NOMO-1 treated with DMSO at 0.1 percent for 48 hours (cell line): ENCODE measurements at regions not wholly inside any gene's neighbourhood (a gene's known extent, or its start where the extent isn't known, plus 50 kb on each side); places are given as distances from the start of the nearest gene placed in this dataset.

Experiments
- DNase-seq: peaks from one replicate; lab custom pipeline; 2025; ENCODE audit not compliant: unreplicated experiment; lab: John Stamatoyannopoulos, UW

- DNase-seq = no peak
Measured at GRCh38 chr15:35320158-35320780, 225.7 kb downstream of the DPH6 start.

DNA sequence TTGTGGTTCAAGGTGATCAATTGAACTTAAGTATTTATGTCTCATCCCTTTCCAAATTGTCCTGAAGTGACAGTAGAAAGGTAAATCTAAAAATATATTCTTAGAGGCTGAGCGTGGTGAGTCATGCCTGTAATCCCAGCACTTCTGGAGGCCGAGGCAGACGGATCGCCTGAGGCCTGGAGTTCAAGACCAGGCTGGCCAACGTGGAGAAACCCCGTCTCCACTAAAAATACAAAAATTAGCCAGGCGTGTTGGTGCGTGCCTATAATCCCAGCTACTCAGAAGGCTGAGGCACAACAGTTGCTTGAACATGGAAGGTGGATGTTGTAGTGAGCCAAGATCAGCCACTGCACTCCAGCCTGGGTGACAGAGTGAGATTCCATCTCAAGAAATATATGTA is 226.6 kb downstream of the DPH6 start:
- DNase-seq = no peak

DNA sequence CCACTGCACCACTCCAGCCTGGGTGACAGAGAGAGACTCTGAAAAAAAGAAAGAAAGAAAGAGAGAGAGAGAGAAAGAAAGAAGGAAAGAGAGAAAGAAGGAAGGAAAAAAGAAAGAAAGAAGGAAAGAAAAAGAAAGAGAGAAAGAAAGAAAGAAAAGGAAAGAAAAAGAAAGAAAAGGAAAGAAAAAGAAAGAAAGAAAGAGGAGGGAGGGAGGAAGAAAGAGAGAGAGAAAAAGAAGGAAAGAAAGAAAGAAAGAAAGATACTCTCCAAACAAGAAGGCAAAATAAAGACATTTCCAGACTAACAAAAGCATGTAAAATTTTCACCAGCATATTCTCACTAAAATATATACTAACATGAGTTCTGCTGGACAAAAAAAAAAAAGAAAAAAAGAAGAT is 228.7 kb downstream of the DPH6 start:
- no peak for DNase-seq

GRCh38 chr15:35312344-35312743 is 227.2 kb upstream of the NANOGP8 start:
- DNase-seq = no peak

- DNase-seq = no peak
Measured at GRCh38 chr15:35311615-35312014, 226.5 kb upstream of the NANOGP8 start.

DNA sequence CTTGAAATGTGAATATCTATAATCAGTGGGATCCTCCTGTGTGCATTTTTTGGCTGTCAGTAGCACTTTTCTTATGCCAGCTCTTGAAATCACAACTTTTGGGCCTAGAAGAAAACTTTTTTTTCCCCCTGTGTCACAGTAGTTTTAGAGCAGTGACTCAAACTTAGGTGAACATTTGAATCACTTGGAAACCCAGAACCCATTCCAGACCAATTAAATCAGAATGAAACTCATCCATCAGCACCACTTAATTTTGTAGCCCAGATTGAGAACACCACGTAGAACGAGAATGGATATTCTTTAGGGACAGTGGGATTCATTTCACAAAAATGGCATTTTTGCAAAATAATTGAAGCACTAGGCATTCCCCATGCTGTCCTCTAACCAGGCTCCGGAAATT is 224.8 kb upstream of the NANOGP8 start:
- no peak for DNase-seq

DNA sequence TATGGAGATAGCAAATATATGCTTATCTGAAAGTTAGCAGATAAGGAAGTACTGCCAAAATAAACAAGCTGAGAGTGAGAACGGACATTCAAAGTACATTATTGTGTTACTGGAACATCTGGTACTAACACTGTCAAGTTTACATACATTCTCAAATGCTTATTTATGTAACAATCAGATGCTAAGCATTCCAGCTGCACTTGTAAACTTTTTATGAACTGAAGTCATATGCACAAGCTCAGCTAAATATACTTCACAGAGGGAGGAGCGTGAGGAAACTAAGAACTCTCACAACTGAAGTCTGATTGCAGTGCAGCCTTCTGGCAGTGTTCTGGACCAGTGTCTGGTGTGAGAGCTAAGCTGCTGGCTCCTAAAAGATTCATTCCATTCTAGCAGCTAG is 223.7 kb upstream of the NANOGP8 start:
- no peak for DNase-seq

DNA sequence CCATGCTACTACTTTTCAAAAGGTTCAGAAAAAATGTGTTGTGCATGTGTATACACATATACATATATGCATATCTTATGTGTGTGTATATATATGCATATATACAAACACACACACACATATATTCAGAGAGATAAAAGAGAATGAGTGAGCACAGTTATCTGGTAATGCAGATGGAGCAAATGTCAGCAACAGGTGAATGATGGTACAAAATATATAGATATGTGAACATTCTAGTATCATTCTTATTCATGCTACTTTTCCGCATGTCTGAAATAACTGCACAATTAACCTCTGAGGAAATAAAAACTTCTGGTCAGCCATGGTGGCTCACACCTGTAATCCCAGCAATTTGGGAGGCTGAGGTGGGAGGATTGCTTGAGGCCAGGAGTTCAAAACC is 222.6 kb upstream of the NANOGP8 start:
- DNase-seq = no peak

GRCh38 chr15:35307026-35307425 is 221.9 kb upstream of the NANOGP8 start:
- DNase-seq = no peak

- DNase-seq = no peak
Measured at GRCh38 chr15:35306361-35306981, 221.4 kb upstream of the NANOGP8 start.

DNA sequence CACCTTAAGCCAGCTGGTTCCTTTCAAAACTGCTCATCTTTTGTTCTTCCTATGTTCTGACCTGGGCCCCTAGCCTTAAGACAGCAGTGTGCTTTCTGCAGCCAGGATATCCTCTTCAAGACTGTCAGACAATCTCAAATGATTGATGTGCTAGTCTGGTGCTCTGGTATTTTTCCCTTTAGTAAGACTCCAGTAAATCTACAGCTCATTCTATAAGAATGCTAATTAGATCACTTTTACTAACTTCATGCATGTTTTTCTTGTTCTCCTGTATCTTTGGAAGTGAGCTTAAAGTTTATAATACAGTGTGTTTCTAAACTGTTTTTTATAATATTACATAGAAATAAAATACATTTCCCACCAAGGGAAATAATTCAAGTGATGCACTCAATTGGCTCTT is 220.9 kb upstream of the NANOGP8 start:
- DNase-seq = no peak

GRCh38 chr15:35305031-35305550 is 220.0 kb upstream of the NANOGP8 start:
- DNase-seq = no peak

DNA sequence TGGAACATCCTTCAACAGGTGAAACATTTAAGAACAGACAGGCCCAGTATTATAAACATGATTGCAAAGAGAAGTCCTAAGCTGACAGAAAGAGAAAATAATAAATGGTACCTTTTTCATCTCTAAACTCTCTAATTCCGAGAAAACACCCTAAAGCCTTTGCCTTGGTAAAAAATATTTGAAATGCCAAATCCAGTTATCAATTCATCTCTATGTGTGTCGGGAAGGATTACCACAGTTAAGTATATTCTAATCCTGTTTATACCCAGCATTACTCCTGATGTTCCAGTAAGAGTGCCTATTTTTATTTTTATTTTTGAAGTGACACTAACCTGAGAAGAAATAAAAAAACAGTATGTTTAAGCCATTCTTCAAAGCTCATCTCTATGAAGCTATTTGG is 219.3 kb upstream of the NANOGP8 start:
- no peak for DNase-seq

DNA sequence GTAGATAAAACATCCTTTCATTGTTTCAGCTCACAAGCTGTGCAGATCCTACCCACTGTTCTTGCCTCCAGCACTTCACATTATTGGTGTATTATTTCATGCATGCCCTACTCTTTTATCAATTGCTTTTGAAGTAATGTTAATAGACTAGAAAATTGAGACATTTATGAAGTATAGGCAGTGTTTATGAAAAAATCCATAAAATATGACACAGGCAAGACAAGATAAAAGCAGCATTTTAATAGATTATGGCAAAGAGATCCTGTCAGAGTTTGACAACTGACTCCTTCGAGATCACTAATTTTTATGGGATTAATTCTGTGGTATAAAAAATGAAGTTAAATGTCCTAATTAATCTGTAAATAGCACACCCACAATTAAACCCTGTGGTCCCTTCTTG is 217.2 kb upstream of the NANOGP8 start:
- no peak for DNase-seq

DNA sequence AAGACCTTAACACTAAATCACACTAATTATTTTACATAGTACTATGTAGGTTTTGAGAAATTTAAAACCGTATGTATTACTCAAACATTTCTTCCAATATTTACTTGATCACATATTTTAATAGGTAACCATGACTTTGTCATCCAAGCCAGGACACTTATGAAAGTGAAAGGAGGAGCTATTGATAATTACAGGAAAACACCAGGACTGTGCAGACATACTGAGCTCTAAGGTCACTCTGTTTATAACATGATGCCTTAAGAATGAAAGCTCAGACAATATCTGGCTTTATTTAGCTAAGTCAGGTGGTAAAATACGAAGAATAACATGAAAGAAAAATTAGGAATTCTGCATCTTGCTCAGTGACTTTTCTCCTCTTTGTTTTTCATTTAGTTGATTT is 216.0 kb upstream of the NANOGP8 start:
- no peak for DNase-seq

- no peak for DNase-seq
Measured at GRCh38 chr15:35299059-35299735, 214.1 kb upstream of the NANOGP8 start.

- DNase-seq = no peak
Measured at GRCh38 chr15:35298509-35298908, 213.4 kb upstream of the NANOGP8 start.

- DNase-seq = peak; percentile 75
Measured at GRCh38 chr15:35293353-35294130, 208.4 kb upstream of the NANOGP8 start.

GRCh38 chr15:35290301-35290721 is 205.2 kb upstream of the NANOGP8 start:
- no peak for DNase-seq

DNA sequence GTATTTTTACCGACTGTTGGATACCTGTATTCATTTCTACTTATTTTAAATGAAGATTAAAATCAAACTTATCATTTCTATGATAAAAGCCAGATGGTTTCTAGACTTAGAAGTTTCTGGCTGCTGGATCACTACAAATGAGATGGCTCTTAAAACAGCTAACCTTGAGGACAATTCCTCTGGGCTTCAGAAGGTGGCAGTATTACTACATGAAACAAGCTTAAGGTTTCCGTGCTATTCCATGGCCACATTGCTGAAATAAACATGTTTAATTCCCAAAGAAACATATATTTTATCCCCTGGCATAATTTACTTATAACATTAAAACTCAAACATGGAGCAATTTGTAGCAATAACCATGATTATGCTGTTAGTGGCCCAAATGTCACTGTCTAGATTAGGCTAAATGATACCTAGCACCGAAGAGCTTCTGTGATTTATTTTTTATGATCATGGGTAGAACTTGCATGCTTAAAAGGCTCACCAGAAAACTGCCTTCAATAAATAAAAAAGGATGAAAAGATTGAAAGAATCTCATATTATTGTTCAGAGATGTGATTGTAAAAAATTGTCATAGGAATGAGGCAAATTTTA is 204.0 kb upstream of the NANOGP8 start:
- peak; percentile 9 for DNase-seq

- DNase-seq = no peak
Measured at GRCh38 chr15:35288580-35288979, 203.5 kb upstream of the NANOGP8 start.
